CD4-positive, alpha-beta T cell treated with Interleukin-4 for 4 hours (primary cell): ENCODE measurements at regions not wholly inside any gene's neighbourhood (a gene's known extent, or its start where the extent isn't known, plus 50 kb on each side); places are given as distances from the start of the nearest gene placed in this dataset.

Source experiments
- DNase-seq: peaks from one replicate; pipeline ENCODE4 v3.0.0-alpha.2; 2020

- DNase-seq, result no peak
Observed at GRCh38 chr18:47458483-47458882, 207.0 kb upstream of the SKOR2 start.

GRCh38 chr18:47457614-47458013 lies 206.2 kb upstream of the SKOR2 start:
- DNase-seq, result no peak

- no peak for DNase-seq
Observed at GRCh38 chr18:47453038-47453437, 201.6 kb upstream of the SKOR2 start.

GRCh38 chr18:47448956-47449355 lies 197.5 kb upstream of the SKOR2 start:
- no peak for DNase-seq

GRCh38 chr18:47441914-47442313 lies 190.5 kb upstream of the SKOR2 start:
- no peak for DNase-seq

GRCh38 chr18:47438001-47438400 lies 186.5 kb upstream of the SKOR2 start:
- no peak for DNase-seq

GRCh38 chr18:47436871-47437270 lies 185.4 kb upstream of the SKOR2 start:
- DNase-seq, result no peak

GRCh38 chr18:47434214-47434746 lies 182.8 kb upstream of the SKOR2 start:
- no peak for DNase-seq

- DNase-seq, result no peak
Observed at GRCh38 chr18:47427923-47428637, 176.6 kb upstream of the SKOR2 start.

- DNase-seq, result no peak
Observed at GRCh38 chr18:47427072-47427471, 175.6 kb upstream of the SKOR2 start.

GRCh38 chr18:47425365-47425764 lies 173.9 kb upstream of the SKOR2 start:
- no peak for DNase-seq

- no peak for DNase-seq
Observed at GRCh38 chr18:47422524-47422923, 171.1 kb upstream of the SKOR2 start.

- no peak for DNase-seq
Observed at GRCh38 chr18:47420130-47420529, 168.7 kb upstream of the SKOR2 start.

GRCh38 chr18:47418746-47419145 lies 167.3 kb upstream of the SKOR2 start:
- no peak for DNase-seq

GRCh38 chr18:47417807-47418206 lies 166.3 kb upstream of the SKOR2 start:
- DNase-seq, result no peak

- no peak for DNase-seq
Observed at GRCh38 chr18:47415881-47416280, 164.4 kb upstream of the SKOR2 start.

GRCh38 chr18:47413327-47413726 lies 161.9 kb upstream of the SKOR2 start:
- DNase-seq, result no peak

GRCh38 chr18:47412924-47413323 lies 161.5 kb upstream of the SKOR2 start:
- DNase-seq, result no peak

- no peak for DNase-seq
Observed at GRCh38 chr18:47411159-47411558, 159.7 kb upstream of the SKOR2 start.

- DNase-seq, result no peak
Observed at GRCh38 chr18:47410139-47410538, 158.7 kb upstream of the SKOR2 start.

GRCh38 chr18:47409519-47409918 lies 158.1 kb upstream of the SKOR2 start:
- no peak for DNase-seq

GRCh38 chr18:47407736-47408135 lies 156.3 kb upstream of the SKOR2 start:
- no peak for DNase-seq

GRCh38 chr18:47404845-47405244 lies 153.4 kb upstream of the SKOR2 start:
- no peak for DNase-seq

- DNase-seq, result no peak
Observed at GRCh38 chr18:47403949-47404348, 152.5 kb upstream of the SKOR2 start.

- no peak for DNase-seq
Observed at GRCh38 chr18:47403317-47403716, 151.9 kb upstream of the SKOR2 start.
